IPS-NIHi11 (cell line): ENCODE measurements at regions not wholly inside any gene's neighbourhood (a gene's known extent, or its start where the extent isn't known, plus 50 kb on each side); places are given as distances from the start of the nearest gene placed in this dataset.
"Not testable (repeated sequence)": the region's sequence is repeated elsewhere in the genome, so short reads cannot be mapped to it uniquely, and the experiment has no call there.

ENCODE experiments used
- DNase-seq: peaks from one replicate; pipeline ENCODE4 v3.0.0; 2012; ENCODE audit warnings: mixed read lengths, low spot score

DNA sequence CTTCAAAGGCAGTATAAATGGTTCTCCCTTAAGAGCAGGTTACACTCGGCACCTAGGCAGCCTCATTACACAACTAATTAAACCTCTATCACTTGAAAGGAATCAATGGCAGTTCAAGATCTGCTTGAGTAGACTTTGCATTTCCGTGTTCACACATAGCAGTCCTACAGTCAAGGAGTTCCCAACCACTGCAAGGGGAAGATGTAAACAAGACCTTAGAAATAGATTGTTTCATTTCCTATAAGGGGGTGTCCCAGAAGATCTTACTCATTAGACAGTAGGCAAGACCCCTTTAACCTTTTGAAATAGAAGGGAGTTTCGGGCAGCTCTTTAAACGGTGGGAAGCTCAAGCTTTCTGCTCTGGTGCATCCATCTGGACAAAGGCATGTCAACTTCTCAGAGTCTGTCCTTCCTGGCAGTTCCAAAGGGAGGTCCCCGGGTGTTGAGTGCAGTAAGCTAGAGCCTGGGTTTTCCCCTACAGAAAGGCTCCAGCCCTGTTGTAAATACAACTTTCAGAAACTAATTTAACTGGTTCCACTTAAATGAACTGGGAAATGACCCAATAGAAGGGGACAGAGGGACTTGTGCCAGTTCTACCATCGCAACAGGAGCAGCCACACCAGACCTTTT lies 150.8 kb downstream of the RBMX2 start:
- DNase-seq: no peak

DNA sequence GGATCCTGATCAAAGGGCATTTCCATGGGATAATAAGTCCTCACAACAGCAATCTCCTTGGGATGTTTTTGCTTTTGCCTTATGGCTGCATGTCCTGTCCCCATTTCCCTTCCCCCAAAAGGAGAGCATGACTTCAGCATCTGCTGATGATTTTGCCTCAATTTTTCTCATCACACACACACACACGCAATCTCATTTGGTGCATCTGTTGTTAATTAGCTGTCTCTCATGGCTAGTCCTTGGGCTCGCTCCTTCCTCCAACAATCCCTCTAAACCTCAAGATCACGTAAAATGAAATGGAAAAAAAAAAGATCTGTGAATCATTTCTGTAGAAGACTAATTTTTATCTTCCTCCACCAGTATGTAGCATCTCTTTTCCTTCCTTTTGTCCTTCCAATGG lies 153.6 kb downstream of the RBMX2 start:
- DNase-seq: no peak

DNA sequence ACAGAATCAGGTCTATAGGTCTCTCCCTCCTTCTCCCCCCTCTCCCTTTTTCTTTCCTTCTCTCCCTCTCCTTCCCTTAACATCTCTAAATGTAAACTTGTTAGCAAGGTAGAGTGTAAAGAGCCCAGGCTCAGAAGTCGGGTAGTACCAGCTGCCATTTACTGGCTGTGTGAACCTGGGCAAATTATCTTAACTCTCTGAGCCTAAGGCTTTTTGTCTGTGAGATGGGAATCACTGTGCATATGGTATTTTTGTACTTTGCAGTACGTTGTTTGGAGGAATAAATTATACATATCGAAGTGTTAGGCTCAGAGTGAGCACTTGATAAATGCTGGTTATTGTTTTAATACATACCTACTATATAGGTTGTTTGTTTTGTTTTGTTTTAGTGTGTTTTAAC lies 154.0 kb downstream of the RBMX2 start:
- DNase-seq: no peak

DNA sequence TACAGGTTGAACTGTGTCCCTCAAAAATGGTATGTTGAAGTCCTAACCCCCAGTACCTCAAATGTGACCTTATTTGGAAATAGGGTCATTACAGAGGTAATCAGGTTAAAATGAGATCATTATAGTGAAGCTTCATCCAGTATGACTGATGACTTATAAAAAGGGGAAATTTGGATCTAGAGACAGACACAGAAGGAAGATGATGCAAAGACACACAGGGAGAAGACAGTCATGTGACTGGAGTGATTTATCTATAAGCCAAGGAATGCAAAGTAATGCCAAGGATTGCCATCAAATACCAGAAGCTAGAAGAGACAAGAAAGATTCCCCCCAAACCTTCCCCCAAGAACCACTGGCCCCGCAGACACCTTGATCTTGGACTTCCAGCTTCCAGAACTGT lies 155.2 kb downstream of the RBMX2 start:
- DNase-seq: no peak

DNA sequence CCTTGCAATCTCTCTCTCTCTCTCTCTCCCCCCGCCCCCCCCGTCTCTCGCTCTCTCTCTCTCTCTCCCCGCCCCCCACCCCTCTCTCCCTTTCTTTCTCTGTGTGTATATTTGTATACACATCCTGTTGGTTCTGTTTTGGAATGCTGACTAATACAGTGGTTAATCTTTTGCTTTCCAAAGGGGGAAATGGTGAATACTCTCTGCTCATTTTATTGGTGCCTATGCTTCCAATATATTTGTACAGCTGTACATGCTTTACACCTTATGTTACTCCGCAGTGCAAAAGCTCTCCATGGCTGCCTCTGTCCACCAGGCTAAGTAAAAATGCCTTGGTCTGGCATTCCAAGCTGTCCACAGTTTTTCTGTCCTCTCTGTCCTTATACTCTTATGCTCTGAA lies 158.8 kb downstream of the RBMX2 start:
- no peak for DNase-seq

DNA sequence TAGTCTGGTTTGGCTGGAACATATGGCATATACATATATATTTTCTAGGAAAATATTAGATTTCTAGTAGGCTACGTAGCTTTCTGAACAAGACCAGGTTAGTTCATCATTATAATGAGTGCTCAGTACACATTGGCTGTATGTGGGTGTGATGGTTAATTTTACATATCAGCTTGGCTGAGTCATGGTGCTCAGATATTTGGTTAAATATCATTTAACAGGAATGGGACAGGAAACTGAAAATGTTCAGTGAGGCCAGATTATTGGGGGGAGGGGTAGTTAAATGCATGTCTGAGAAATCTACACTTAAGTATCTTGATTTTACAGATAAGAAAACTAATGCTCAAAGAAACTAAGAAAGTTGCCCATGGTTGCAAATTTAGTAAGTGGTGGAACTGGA lies 160.1 kb downstream of the RBMX2 start:
- DNase-seq: no peak

DNA sequence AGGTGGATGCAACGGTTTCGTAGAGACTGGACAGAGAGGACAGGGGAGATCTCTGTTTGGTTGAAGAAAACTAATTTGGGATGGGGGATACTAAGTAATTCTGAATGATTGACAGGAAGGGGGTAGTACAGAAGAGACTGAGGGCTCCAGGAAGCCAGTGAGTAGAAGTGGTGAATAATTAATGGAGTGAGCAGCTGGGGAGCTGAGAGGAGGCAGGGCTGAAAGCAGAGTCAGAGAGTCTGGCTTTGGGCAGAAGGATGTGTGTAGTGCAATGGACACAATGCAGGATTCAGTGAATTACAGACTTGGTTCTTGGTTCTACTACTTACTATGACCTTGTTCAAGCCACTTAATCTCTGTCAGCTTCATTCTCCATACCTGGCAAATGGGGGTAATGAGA lies 161.7 kb downstream of the RBMX2 start:
- DNase-seq: no peak

DNA sequence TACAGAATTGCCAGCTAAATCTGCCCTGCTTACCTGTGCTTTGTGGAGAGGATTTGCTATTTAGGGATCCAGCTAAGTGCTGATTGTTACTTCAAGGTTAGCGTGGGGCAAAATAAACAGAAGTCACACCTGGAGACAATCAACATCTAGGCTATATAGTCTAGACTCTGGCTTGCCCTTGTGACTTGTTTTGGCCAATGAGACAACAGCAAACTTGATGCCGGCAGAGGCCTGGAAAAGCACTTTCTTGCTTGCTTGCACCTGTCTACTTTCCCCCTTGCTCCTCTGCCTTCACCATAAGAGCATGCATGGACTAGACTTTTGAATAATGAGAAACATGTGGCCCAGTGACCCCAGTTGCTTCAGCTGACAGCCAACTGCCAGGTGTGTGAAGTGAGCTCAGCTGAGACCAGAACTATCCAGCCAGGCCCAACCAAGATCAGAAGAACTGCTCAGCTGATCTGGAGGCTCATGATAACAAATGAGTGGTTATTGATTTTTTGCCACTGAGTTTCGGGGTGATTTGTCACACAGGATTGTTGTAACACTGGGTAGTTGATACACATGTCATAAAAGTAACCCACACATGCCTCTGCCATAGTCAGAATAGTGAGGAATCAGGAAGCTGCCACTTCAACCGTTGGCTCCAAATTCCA lies 164.4 kb downstream of the RBMX2 start:
- DNase-seq: no peak

DNA sequence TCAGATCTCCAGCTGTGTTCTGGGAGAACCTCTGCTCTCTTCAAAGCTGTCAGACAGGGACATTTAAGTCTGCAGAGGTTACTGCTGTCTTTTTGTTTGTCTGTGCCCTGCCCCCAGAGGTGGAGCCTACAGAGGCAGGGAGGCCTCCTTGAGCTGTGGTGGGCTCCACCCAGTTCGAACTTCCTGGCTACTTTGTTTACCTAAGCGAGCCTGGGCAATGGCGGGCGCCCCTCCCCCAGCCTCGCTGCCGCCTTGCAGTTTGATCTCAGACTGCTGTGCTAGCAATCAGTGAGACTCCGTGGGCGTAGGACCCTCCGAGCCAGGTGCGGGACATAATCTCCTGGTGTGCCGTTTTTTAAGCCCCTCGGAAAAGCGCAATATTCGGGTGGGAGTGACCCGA lies 171.2 kb downstream of the RBMX2 start:
- not testable (repeated sequence) for DNase-seq
